Heart right ventricle (tissue), 16 donors: ENCODE measurements at regions not wholly inside any gene's neighbourhood (a gene's known extent, or its start where the extent isn't known, plus 50 kb on each side); places are given as distances from the start of the nearest gene placed in this dataset.
A peak's percentile ranks its signal among the peaks of the same experiment; 100 is the strongest.

ENCODE experiments used
- ATAC-seq, 8 donors: fragments of 200-7000 bp; cut with Tn5 transposase; one replicate each; pipeline ENCODE4 v1.9.1; 2020; ENCODE audit warnings: mild to moderate bottlenecking in 8 of 8, moderate library complexity in 8 of 8, moderate number of reproducible peaks in 1 of 8
- DNase-seq, 2 donors: peaks; one replicate each; pipeline ENCODE4 v3.0.0-alpha.2; 2020
- H3K27ac ChIP-seq, 10 donors: fragments of 200-600 bp; sonication (generic) in 2 of 10; one replicate each; pipeline versions ENCODE4 v1.5.0 to v1.8.0; 2020 to 2022; ENCODE audit warnings: mild to moderate bottlenecking in 3 of 10
- H3K27me3 ChIP-seq, 7 donors: fragments of 200-600 bp; one replicate each; pipeline ENCODE4 v1.8.0; 2021 to 2022; ENCODE audit warnings: mild to moderate bottlenecking in 2 of 7
- H3K36me3 ChIP-seq, 9 donors: fragments of 200-600 bp; sonication (generic) in 1 of 9; one replicate each; pipeline versions ENCODE4 v1.5.0 to v1.8.0; 2020 to 2022; ENCODE audit warnings: mild to moderate bottlenecking in 2 of 9
- H3K4me1 ChIP-seq, 9 donors: fragments of 200-600 bp; sonication (generic) in 1 of 9; one replicate each; pipeline versions ENCODE4 v1.5.0 to v1.8.0; 2020 to 2022; ENCODE audit warnings: mild to moderate bottlenecking in 4 of 9
- H3K4me3 ChIP-seq, 10 donors: fragments of 200-600 bp; sonication (generic) in 2 of 10; one replicate each; pipeline versions ENCODE4 v1.5.0 to v1.8.0; 2020 to 2022; ENCODE audit warnings: mild to moderate bottlenecking in 7 of 10, moderate library complexity in 2 of 10
- H3K9me3 ChIP-seq, 11 donors: fragments of 200-600 bp in 10 of 11; sonication (generic) in 2 of 11; one replicate each; pipeline versions ENCODE4 v1.5.0 to v1.8.0; 2013 to 2022; ENCODE audit warnings: mild to moderate bottlenecking in 2 of 11, control low read depth in 1 of 11, moderate library complexity in 1 of 11
- CTCF ChIP-seq, 9 donors: fragments of 200-600 bp; sonication (generic) in 2 of 9; IDR thresholded peaks; one replicate each; pipeline versions ENCODE4 v1.5.0 to v1.8.0; 2021 to 2022; ENCODE audit warnings: antibody characterized with exemption in 9 of 9, mild to moderate bottlenecking in 5 of 9, moderate library complexity in 1 of 9
- WGBS, 2 donors: extraction: QIAGEN DNeasy Blood & Tissue Kit; methylation state at CpG; one replicate each; pipeline ENCODE4 v1.1.7; 2013; ENCODE audit warnings: inconsistent platforms in 1 of 2; 5-methylcytosine and 5-hydroxymethylcytosine counted together
- intact Hi-C, 10 donors: fragments of 100-400 bp; cut with DNase I; formaldehyde crosslinking; loops; one replicate each; pipeline versions ENCODE4 v1.11.1 to v1.14.2; 2022
- donor health status: Arrhythmogenic right ventricular cardiomyopathy.
- donor health status: ischemic (EF 13 %, LVEDD 7.1; RV severe dilation, severe dysfunction).
- donor health status: healthy with polysubstance abuse.
- donor health status: DM: no; HTN: yes; CAD: no.
- donor health status: DM: no; HTN: no; CAD: no.
- donor health status: ischemic (EF 25% LVEDD 6.9; RV normal size, moderate dysfunction).
- donor health status: ischemic (EF 25% LVEDD 5.7; RV mildly dilated, moderate dysfunction).
- donor health status: healthy.
- donor health status: DM: yes; HTN: yes; CAD: no.
- donor health status: Ischemic cardiomyopathy.
- donor health status: ischemic (EF 35%, LVEDD 5.7; RV mildly dilated, moderate dysfunction).
- donor health status: nonischemic (EF 11% LVEDD 7.7; RV severe dilation, severe dysfunction).
- donor health status: DM: yes; HTN: yes; CAD: no.
- donor health status: PGD.
- donor health status: ischemic (EF 29% LVEDD 5.4; RV normal size, mild dysfunction).
- donor health status: nonischemic (EF 23%, LVEDD 6.1; RV moderate dilation, normal function).

- DNase-seq, result no peak
- no peak for TF ChIP-seq CTCF (IDR thresholded peaks at IDR 0.05)
Observed at GRCh38 chr11:93907901-93908300, 57.5 kb upstream of the VSTM5 start.

GRCh38 chr11:93908689-93909088 lies 58.3 kb upstream of the VSTM5 start:
- no peaks in the 10 kb centered on the region for H3K4me1 ChIP-seq
- DNase-seq (no peak), ATAC-seq (no peak)
- no peaks in the 10 kb centered on the region for H3K9me3 ChIP-seq
- H3K36me3 ChIP-seq, result no peaks in the 10 kb centered on the region
- H3K27ac ChIP-seq, result no peak overlapping the region
- no peak overlapping the region for H3K4me3 ChIP-seq
- no peaks in the 10 kb centered on the region for H3K27me3 ChIP-seq
- TF ChIP-seq CTCF (IDR thresholded peaks at IDR 0.05), result no peak
- intact Hi-C loops, result no loop called here
- 29 to 31% methylated on average over 2 of the region's 2 CpGs for WGBS, 2 donors

More at GRCh38 chr11:93907901-93908300, 57.5 kb upstream of the VSTM5 start:
- H3K27me3 ChIP-seq, result no peaks in the 10 kb centered on the region
- H3K4me3 ChIP-seq, result no peak overlapping the region
- H3K36me3 ChIP-seq, result no peaks in the 10 kb centered on the region
- H3K9me3 ChIP-seq, result no peaks in the 10 kb centered on the region
- H3K27ac ChIP-seq, result no peak overlapping the region
- WGBS, 2 donors, result 38 to 52% methylated on average over 1 of the region's 1 CpG
- no peak for ATAC-seq
- intact Hi-C loops, result no loop called here
- H3K4me1 ChIP-seq, result no peaks in the 10 kb centered on the region

GRCh38 chr11:93917673-93918072 lies 67.3 kb upstream of the VSTM5 start:
- Histone ChIP-seq H3K4me3 (no peak overlapping the region), H3K9me3 (peaks cover 0 to 9% (median 0%) of the 10 kb centered on the region in 11 donors), H3K4me1 (no peaks in the 10 kb centered on the region), H3K36me3 (no peaks in the 10 kb centered on the region), H3K27me3 (peaks cover 0 to 11% (median 6%) of the 10 kb centered on the region in 7 donors), H3K27ac (no peak overlapping the region)
- ATAC-seq (no peak), DNase-seq (no peak)
- TF ChIP-seq CTCF (IDR thresholded peaks at IDR 0.05), result no peak
- intact Hi-C loops, result no loop called here
- 49 to 52% methylated on average over 5 of the region's 5 CpGs for WGBS, 2 donors

GRCh38 chr11:93921695-93922468 lies 71.5 kb upstream of the VSTM5 start:
- Histone ChIP-seq H3K9me3 (peaks cover 0 to 11% (median 0%) of the 10 kb centered on the region in 11 donors), H3K36me3 (no peaks in the 10 kb centered on the region), H3K4me1 (no peaks in the 10 kb centered on the region), H3K27ac (no peak overlapping the region), H3K4me3 (no peak overlapping the region), H3K27me3 (peaks cover 0 to 11% (median 6%) of the 10 kb centered on the region in 7 donors)
- WGBS, 2 donors, result 25 to 30% methylated on average over 7 of the region's 7 CpGs
- TF ChIP-seq CTCF (IDR thresholded peaks at IDR 0.05), result peak in 8 of 9 donors; percentile 30 to 70 (median 62)
- DNase-seq, result peak in 1 of 2 donors; percentile 26
- intact Hi-C loops, result loop anchor here in 7 of 10 donors (2.0 to 10.0 kb wide), 4 partner anchors 493 to 497 kb away; no protein-coding TSS in a partner anchor
- ATAC-seq, result peak in 2 of 8 donors; percentile 43 to 58
